ENCODE measurements at regions not wholly inside any gene's neighbourhood (a gene's known extent, or its start where the extent isn't known, plus 50 kb on each side); places are given as distances from the start of the nearest gene placed in this dataset.

DNA sequence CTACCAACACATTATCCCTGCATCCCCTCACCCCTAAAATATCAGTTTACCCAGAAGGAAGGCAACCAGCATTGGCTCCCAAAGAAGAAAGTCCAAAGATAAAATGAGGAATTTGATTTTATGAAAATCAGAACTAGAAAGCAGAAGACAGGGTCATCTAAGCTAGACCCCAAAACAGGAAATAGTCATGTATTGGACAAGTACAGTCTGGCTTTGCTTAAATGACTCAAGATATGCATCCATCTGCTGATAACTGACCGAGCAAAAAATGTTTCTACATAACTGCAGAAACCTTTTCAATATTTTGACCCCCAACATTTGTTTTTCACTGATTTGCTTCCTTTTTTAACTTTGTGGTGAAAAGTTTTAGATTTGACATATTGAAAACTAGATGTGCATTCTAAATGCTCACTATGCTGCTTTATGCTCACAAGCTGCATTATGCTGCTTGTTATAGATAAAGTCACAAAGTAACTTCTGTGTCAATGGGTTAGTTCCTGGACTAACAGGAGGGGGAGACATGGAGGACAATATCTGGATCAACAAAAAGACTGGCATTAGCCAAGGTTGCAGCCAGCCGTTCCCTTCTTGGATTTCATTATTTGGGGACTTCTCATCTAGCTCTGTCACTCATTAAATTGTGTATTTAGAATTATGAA lies 227.0 kb downstream of the INHBA start:
- Histone ChIP-seq H3K4me3 (no peak overlapping the region), H3K36me3 (ENCODE audit: control insufficient read depth in 4 of 4, insufficient read depth in 4 of 4, low read length in 4 of 4) (no peaks in the 10 kb centered on the region), H3K9me3 (ENCODE audit: control insufficient read depth in 4 of 4, insufficient read depth in 3 of 4, low read length in 3 of 4) (peaks cover 0 to 5% (median 3%) of the 10 kb centered on the region in 4 donors), H3K27ac (ENCODE audit: low read depth in 1 of 2, low read length in 1 of 2) (no peak overlapping the region), H3K4me1 (ENCODE audit: control insufficient read depth in 5 of 5, insufficient read depth in 5 of 5, low read length in 5 of 5) (peaks cover 0 to 5% (median 0%) of the 10 kb centered on the region in 5 donors), H3K27me3 (ENCODE audit: control insufficient read depth in 3 of 3, insufficient read depth in 3 of 3, low read length in 2 of 3) (peaks cover 0 to 10% (median 0%) of the 10 kb centered on the region in 3 donors), H3K9ac (ENCODE audit: insufficient read depth in 1 of 2, low read length in 2 of 2) (no peak overlapping the region)
- TF ChIP-seq, protein P1, sequence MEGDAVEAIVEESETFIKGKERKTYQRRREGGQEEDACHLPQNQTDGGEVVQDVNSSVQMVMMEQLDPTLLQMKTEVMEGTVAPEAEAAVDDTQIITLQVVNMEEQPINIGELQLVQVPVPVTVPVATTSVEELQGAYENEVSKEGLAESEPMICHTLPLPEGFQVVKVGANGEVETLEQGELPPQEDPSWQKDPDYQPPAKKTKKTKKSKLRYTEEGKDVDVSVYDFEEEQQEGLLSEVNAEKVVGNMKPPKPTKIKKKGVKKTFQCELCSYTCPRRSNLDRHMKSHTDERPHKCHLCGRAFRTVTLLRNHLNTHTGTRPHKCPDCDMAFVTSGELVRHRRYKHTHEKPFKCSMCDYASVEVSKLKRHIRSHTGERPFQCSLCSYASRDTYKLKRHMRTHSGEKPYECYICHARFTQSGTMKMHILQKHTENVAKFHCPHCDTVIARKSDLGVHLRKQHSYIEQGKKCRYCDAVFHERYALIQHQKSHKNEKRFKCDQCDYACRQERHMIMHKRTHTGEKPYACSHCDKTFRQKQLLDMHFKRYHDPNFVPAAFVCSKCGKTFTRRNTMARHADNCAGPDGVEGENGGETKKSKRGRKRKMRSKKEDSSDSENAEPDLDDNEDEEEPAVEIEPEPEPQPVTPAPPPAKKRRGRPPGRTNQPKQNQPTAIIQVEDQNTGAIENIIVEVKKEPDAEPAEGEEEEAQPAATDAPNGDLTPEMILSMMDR (IDR thresholded peaks at IDR 0.05; ENCODE audit: control extremely low read depth, extremely low read depth) = no peak
- DNase-seq (no peak), ATAC-seq (ENCODE audit: insufficient read depth, low FRiP score) (no peak)
- 24 to 55% methylated on average over 2 of the region's 2 CpGs for WGBS, 2 donors

DNA sequence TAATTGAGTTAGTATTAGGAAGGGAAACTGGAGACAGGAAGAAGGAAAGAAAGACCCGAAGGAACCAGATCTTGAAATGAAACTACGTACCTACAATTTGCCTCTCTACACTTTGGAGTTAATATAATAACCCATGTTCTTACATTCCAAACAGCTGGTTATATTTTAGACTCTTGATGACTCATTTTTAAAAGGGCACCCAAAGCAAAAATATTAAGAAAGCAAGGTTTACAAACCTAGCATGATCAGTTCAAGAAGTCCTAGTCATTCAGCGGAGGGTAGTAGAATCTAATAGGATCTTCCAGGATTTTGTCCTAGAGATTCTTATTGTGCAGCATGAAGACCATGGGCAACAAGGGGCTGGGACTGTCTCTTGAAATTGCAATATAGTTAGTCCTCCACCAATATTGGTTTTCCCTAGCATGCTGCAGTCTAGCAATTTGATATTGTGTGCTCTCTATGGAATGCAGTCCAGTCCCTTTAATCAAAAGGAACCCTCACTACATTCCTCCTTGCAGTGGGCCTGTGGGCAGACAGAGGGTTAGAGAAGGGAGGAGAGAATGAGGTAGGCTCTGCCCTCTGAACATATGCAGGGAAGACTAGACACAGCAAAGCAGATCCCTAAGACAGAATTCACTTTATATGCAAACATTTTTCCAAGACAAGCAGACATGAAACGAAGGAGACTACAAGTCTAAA lies 230.3 kb downstream of the INHBA start:
- Histone ChIP-seq H3K27me3 (ENCODE audit: control insufficient read depth in 3 of 3, insufficient read depth in 3 of 3, low read length in 2 of 3) (peaks cover 0 to 8% (median 0%) of the 10 kb centered on the region in 3 donors), H3K27ac (ENCODE audit: low read depth in 1 of 2, low read length in 1 of 2) (no peak overlapping the region), H3K4me1 (ENCODE audit: control insufficient read depth in 5 of 5, insufficient read depth in 5 of 5, low read length in 5 of 5) (peaks cover 0 to 5% (median 0%) of the 10 kb centered on the region in 5 donors), H3K36me3 (ENCODE audit: control insufficient read depth in 4 of 4, insufficient read depth in 4 of 4, low read length in 4 of 4) (no peaks in the 10 kb centered on the region), H3K4me3 (no peak overlapping the region), H3K9ac (ENCODE audit: insufficient read depth in 1 of 2, low read length in 2 of 2) (no peak overlapping the region), H3K9me3 (ENCODE audit: control insufficient read depth in 4 of 4, insufficient read depth in 3 of 4, low read length in 3 of 4) (no peaks in the 10 kb centered on the region)
- ATAC-seq (ENCODE audit: insufficient read depth, low FRiP score) = no peak
- DNase-seq = no peak
- TF ChIP-seq, protein P1 (IDR thresholded peaks at IDR 0.05; ENCODE audit: control extremely low read depth, extremely low read depth) = no peak
- 73 to 76% methylated on average over 4 of the region's 4 CpGs for WGBS, 2 donors

DNA sequence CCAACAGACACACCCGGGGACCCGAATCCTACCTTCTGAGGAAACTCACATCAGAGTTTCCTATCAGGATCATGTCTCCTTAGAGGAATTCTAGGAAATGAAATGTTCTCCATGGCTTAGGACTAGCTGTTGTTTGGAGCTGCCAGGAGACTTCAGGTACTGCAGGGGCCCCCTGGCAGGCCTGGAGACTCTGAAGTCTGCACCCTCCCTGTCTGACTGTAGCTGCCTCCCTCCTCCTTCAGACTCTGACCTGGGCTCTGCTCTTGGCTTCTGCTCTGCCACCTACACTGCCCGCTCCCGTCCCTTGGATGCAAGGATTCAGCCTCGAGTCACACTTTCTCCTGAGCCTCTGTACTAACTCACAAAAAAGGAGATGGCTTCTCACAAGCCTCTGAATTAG lies 232.8 kb downstream of the INHBA start:
- ATAC-seq (ENCODE audit: insufficient read depth, low FRiP score) (no peak), DNase-seq (no peak)
- no peaks in the 10 kb centered on the region for H3K9me3 ChIP-seq (ENCODE audit: control insufficient read depth in 4 of 4, insufficient read depth in 3 of 4, low read length in 3 of 4)
- TF ChIP-seq, protein P1 (IDR thresholded peaks at IDR 0.05; ENCODE audit: control extremely low read depth, extremely low read depth) = no peak
- no peak overlapping the region for H3K4me3 ChIP-seq
- peaks cover 0 to 4% (median 0%) of the 10 kb centered on the region in 3 donors for H3K27me3 ChIP-seq (ENCODE audit: control insufficient read depth in 3 of 3, insufficient read depth in 3 of 3, low read length in 2 of 3)
- H3K27ac ChIP-seq (ENCODE audit: low read depth in 1 of 2, low read length in 1 of 2) = no peak overlapping the region
- no peak overlapping the region for H3K9ac ChIP-seq (ENCODE audit: insufficient read depth in 1 of 2, low read length in 2 of 2)
- no peaks in the 10 kb centered on the region for H3K36me3 ChIP-seq (ENCODE audit: control insufficient read depth in 4 of 4, insufficient read depth in 4 of 4, low read length in 4 of 4)
- H3K4me1 ChIP-seq (ENCODE audit: control insufficient read depth in 5 of 5, insufficient read depth in 5 of 5, low read length in 5 of 5) = no peaks in the 10 kb centered on the region
- WGBS, 2 donors = 90 to 96% methylated on average over 5 of the region's 5 CpGs
